ENCODE measurements at regions not wholly inside any gene's neighbourhood (a gene's known extent, or its start where the extent isn't known, plus 50 kb on each side); places are given as distances from the start of the nearest gene placed in this dataset.

DNA sequence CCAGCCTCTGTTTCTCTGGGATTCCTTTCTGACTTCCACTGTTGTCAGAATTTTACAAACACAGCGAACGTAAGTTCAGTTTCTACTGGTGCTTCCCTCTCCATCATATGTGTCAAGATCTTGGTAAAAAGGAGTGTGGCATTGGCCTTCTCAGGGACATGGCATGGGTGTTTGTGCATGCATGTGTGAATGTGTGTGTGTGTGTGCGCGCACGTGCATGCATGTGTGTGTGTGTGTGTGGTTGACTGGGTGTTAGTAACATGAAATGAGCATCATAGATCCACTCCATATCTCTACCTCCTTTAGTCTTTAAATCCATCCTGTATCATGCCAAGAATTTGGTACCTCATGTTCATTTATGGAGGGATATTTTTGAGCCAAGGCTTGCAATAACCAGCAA, 411.3 kb downstream of the NPHP4 start:
- TF ChIP-seq, protein P1, sequence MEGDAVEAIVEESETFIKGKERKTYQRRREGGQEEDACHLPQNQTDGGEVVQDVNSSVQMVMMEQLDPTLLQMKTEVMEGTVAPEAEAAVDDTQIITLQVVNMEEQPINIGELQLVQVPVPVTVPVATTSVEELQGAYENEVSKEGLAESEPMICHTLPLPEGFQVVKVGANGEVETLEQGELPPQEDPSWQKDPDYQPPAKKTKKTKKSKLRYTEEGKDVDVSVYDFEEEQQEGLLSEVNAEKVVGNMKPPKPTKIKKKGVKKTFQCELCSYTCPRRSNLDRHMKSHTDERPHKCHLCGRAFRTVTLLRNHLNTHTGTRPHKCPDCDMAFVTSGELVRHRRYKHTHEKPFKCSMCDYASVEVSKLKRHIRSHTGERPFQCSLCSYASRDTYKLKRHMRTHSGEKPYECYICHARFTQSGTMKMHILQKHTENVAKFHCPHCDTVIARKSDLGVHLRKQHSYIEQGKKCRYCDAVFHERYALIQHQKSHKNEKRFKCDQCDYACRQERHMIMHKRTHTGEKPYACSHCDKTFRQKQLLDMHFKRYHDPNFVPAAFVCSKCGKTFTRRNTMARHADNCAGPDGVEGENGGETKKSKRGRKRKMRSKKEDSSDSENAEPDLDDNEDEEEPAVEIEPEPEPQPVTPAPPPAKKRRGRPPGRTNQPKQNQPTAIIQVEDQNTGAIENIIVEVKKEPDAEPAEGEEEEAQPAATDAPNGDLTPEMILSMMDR (IDR thresholded peaks at IDR 0.05) = no peak
- no peak for TF ChIP-seq POLR2A (IDR thresholded peaks at IDR 0.05)
- H3K4me3 ChIP-seq (ENCODE audit: low read depth, poor library complexity, severe bottlenecking) = no peak overlapping the region
- peak in 1 of 2 donors; percentile 49 for DNase-seq (ENCODE audit: low spot score in 2 of 2)
- 56 to 78% methylated on average over 5 of the region's 5 CpGs for WGBS, 2 donors
- intact Hi-C loops (cut with DNase I; ENCODE audit: low total_unique reads) = no loop called here

DNA sequence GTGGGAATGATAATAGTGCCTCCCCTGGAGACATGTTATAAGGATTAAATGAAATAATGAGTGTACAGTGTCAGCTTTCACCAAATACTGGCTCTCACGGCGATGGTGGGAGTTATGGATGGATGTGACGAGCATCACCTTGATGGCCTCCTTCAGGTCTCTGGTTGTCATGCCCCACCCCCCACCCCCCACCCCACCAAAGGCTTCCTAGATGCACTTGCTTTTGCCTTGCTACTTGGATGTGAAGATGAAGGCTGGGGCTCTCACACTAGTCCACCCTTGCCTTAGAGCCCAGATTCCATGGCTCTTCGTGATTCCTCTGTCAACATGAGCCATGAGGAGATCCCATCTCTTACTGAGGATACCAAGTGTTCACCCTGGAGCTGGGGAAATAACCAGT, 412.3 kb downstream of the NPHP4 start:
- TF ChIP-seq POLR2A (IDR thresholded peaks at IDR 0.05) = no peak
- TF ChIP-seq, protein P1 (IDR thresholded peaks at IDR 0.05) = no peak
- no peak overlapping the region for H3K4me3 ChIP-seq (ENCODE audit: low read depth, poor library complexity, severe bottlenecking)
- intact Hi-C loops (cut with DNase I; ENCODE audit: low total_unique reads) = no loop called here
- 87 to 90% methylated on average over 4 of the region's 4 CpGs for WGBS, 2 donors
- peak in 1 of 2 donors; percentile 23 for DNase-seq (ENCODE audit: low spot score in 2 of 2)

DNA sequence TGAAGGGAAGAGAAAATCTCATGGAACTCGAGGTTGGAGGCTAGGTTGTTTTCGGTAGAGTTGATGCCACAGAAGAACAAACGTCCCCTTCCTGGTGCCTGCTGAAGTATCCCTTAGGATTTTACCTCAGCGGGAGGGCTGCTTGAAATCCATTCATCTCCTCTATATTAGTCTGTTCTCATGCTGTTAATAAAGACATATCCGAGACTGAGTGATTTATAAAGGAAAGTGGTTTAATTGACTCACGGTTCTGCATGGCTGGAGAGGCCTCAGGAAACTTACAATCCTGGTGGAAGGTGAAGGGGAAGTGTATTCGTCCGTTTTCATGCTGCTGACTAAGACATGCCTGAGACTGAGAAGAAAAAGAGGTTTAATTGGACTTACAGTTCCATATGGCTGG, 413.5 kb downstream of the NPHP4 start:
- intact Hi-C loops (cut with DNase I; ENCODE audit: low total_unique reads) = no loop called here
- H3K4me3 ChIP-seq (ENCODE audit: low read depth, poor library complexity, severe bottlenecking) = no peak overlapping the region
- TF ChIP-seq, protein P1 (IDR thresholded peaks at IDR 0.05) = no peak
- TF ChIP-seq POLR2A (IDR thresholded peaks at IDR 0.05) = no peak
- DNase-seq (ENCODE audit: low spot score in 2 of 2) = peak in 1 of 2 donors; percentile 3
- WGBS, 2 donors = 73 to 81% methylated on average over 8 of the region's 8 CpGs

DNA sequence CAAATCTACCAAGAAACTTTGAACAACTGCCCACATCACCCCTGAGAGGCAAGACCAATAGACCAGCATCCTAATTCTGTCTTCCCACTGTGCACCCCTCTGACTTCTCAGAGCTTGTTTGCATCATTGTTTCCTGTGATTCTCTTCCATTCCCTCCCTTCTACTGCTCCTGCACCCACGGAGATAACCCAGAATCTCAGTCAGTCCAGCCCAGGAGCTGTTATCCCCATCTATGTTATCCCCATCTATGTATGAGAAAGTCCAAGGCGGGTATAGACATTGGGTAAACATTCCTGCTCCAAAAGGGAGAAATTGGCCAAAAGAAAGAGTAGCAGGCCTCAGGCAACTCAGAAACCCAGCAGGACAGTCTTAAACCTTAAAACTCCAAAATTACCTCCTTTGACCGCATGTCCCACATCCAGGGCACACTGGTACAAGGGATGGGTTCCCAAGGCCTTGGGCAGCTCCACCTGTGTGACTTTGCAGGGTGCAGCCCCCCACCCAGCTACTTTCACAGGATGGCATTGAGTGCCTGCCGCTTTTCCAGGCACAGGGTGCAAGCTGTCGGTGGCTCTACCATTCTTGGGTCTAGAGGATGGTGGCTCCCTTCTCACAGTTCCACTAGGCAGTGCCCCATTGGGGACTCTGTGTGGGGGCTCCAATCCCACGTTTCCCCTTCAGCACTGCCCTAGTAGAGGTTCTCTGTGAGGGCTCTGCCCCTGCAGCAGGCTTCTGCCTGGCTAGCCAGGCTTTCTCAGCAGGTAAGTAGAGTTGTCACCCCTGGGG, 414.8 kb downstream of the NPHP4 start:
- TF ChIP-seq, protein P1 (IDR thresholded peaks at IDR 0.05) = no peak
- no peak for TF ChIP-seq POLR2A (IDR thresholded peaks at IDR 0.05)
- intact Hi-C loops (cut with DNase I; ENCODE audit: low total_unique reads) = no loop called here
- DNase-seq (ENCODE audit: low spot score in 2 of 2) = peak in 1 of 2 donors; percentile 52
- no peak overlapping the region for H3K4me3 ChIP-seq (ENCODE audit: low read depth, poor library complexity, severe bottlenecking)
- WGBS, 2 donors = 63 to 70% methylated on average over 6 of the region's 6 CpGs

DNA sequence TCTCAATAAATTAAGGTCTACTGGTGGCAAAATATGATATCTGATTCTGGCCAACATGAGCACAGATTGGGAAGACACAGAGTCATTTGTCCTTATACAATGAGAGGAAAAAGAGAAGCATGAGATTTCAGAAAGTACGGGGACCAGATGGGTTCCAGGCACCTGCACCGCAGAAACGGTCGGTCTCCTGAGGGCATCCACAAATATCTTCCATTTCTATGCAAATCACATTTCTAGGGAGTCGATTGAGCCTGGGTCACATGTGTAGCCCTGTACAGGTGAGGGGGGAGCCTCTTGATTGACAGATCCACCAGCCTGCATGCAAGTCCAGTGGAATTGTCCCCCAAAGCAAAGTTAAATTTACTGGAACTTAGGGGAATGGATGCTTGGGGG, 415.6 kb downstream of the NPHP4 start:
- DNase-seq (ENCODE audit: low spot score in 2 of 2) = peak in 1 of 2 donors; percentile 13
- intact Hi-C loops (cut with DNase I; ENCODE audit: low total_unique reads) = no loop called here
- WGBS, 2 donors = 62 to 68% methylated on average over 5 of the region's 5 CpGs
- TF ChIP-seq, protein P1 (IDR thresholded peaks at IDR 0.05) = no peak
- TF ChIP-seq POLR2A (IDR thresholded peaks at IDR 0.05) = no peak
- no peak overlapping the region for H3K4me3 ChIP-seq (ENCODE audit: low read depth, poor library complexity, severe bottlenecking)

Measured in lower leg skin (tissue), 4 donors.